SK-N-SH treated with all-trans-retinoic acid at 6 μM for 48 hours (cell line): ENCODE measurements at regions not wholly inside any gene's neighbourhood (a gene's known extent, or its start where the extent isn't known, plus 50 kb on each side); places are given as distances from the start of the nearest gene placed in this dataset.

Experiments
- ATAC-seq: fragments of 200-7000 bp; cut with Tn5 transposase; 3 replicates; pipeline ENCODE4 v1.9.1; 2020; ENCODE audit warnings: mild to moderate bottlenecking, moderate library complexity
- ARNTL ChIP-seq: fragments of 450-650 bp; formaldehyde crosslinking; IDR thresholded peaks from 2 replicates; pipeline ENCODE4 v1.5.0; 2020; ENCODE audit warnings: low read depth, mild to moderate bottlenecking, moderate library complexity, borderline replicate concordance
- BACH2 ChIP-seq: fragments of 250-450 bp; sonication (Bioruptor Pico); IDR thresholded peaks from 2 replicates; pipeline ENCODE4 v1.9.0; 2021; ENCODE audit warnings: mild to moderate bottlenecking, borderline replicate concordance
- CREB5 ChIP-seq: fragments of 250-450 bp; sonication (Bioruptor Pico); IDR thresholded peaks from 2 replicates; pipeline ENCODE4 v1.5.1; 2020; ENCODE audit warnings: low read depth, mild to moderate bottlenecking, moderate library complexity
- CSDC2 ChIP-seq: fragments of 250-450 bp; sonication (Bioruptor Pico); IDR thresholded peaks from 2 replicates; pipeline ENCODE4 v1.5.0; 2020; ENCODE audit warnings: mild to moderate bottlenecking, moderate library complexity
- CSRNP3 ChIP-seq: fragments of 250-450 bp; sonication (Bioruptor Pico); IDR thresholded peaks from 2 replicates; pipeline ENCODE4 v1.5.1; 2021; ENCODE audit warnings: mild to moderate bottlenecking, moderate library complexity
- ESRRG ChIP-seq: fragments of 250-450 bp; sonication (Bioruptor Pico); IDR thresholded peaks from 2 replicates; pipeline ENCODE4 v1.6.1; 2021; ENCODE audit warnings: mild to moderate bottlenecking
- ISL1 ChIP-seq: fragments of 250-450 bp; sonication (Bioruptor Pico); IDR thresholded peaks from 2 replicates; pipeline ENCODE4 v2.1.2; 2022; ENCODE audit warnings: mild to moderate bottlenecking, moderate library complexity
- OSR1 ChIP-seq: fragments of 250-450 bp; sonication (Bioruptor Pico); IDR thresholded peaks from 2 replicates; pipeline ENCODE4 v1.8.0; 2022; ENCODE audit warnings: moderate library complexity, mild to moderate bottlenecking, inconsistent platforms
- PATZ1 ChIP-seq: fragments of 250-450 bp; sonication (Bioruptor Pico); IDR thresholded peaks from 2 replicates; pipeline ENCODE4 v1.8.0; 2020; ENCODE audit warnings: mild to moderate bottlenecking, moderate library complexity, borderline replicate concordance
- POU6F1 ChIP-seq: fragments of 250-450 bp; sonication (Bioruptor Pico); IDR thresholded peaks from 2 replicates; pipeline ENCODE4 v1.8.0; 2021; ENCODE audit warnings: low read depth, mild to moderate bottlenecking, moderate library complexity, borderline replicate concordance
- PPARA ChIP-seq: fragments of 250-450 bp; sonication (Bioruptor Pico); IDR thresholded peaks from 2 replicates; pipeline ENCODE4 v1.5.0; 2020; ENCODE audit warnings: mild to moderate bottlenecking, borderline replicate concordance
- RARB ChIP-seq: fragments of 250-450 bp; sonication (Bioruptor Pico); IDR thresholded peaks from 2 replicates; pipeline ENCODE4 v1.8.0; 2021; ENCODE audit warnings: mild to moderate bottlenecking, moderate library complexity
- SNAI2 ChIP-seq: fragments of 250-450 bp; sonication (Bioruptor Pico); IDR thresholded peaks from 2 replicates; pipeline ENCODE4 v1.5.0; 2020; ENCODE audit warnings: mild to moderate bottlenecking, moderate library complexity
- TCF4 ChIP-seq: fragments of 250-450 bp; sonication (Bioruptor Pico); IDR thresholded peaks from 2 replicates; pipeline ENCODE4 v1.8.0; 2021; ENCODE audit warnings: mild to moderate bottlenecking, moderate library complexity, borderline replicate concordance
- TOX ChIP-seq: fragments of 250-450 bp; sonication (Bioruptor Pico); IDR thresholded peaks from 2 replicates; pipeline ENCODE4 v1.8.0; 2021; ENCODE audit warnings: mild to moderate bottlenecking, moderate library complexity, borderline replicate concordance
- TSHZ2 ChIP-seq: fragments of 250-450 bp; sonication (Bioruptor Pico); IDR thresholded peaks from 2 replicates; pipeline ENCODE4 v1.5.0; 2020; ENCODE audit warnings: mild to moderate bottlenecking, moderate library complexity
- ZC3H10 ChIP-seq: fragments of 250-450 bp; sonication (Bioruptor Pico); IDR thresholded peaks from 2 replicates; pipeline ENCODE4 v1.5.1; 2021; ENCODE audit warnings: mild to moderate bottlenecking, moderate library complexity
- ZFP3 ChIP-seq: fragments of 250-450 bp; sonication (Bioruptor Pico); IDR thresholded peaks from 2 replicates; pipeline ENCODE4 v1.5.0; 2020; ENCODE audit warnings: mild to moderate bottlenecking, moderate library complexity
- ZFP30 ChIP-seq: fragments of 450-650 bp; formaldehyde crosslinking; IDR thresholded peaks from 2 replicates; pipeline ENCODE4 v1.5.0; 2022; ENCODE audit warnings: mild to moderate bottlenecking, moderate library complexity
- ZNF565 ChIP-seq: fragments of 450-650 bp; formaldehyde crosslinking; conservative IDR thresholded peaks from 2 replicates; pipeline ENCODE4 v1.5.0; 2020; ENCODE audit warnings: low read depth, mild to moderate bottlenecking, moderate library complexity
- ZNF70 ChIP-seq: fragments of 450-650 bp; formaldehyde crosslinking; IDR thresholded peaks from 2 replicates; pipeline ENCODE4 v1.5.0; 2020; ENCODE audit warnings: mild to moderate bottlenecking, moderate library complexity
- ZNF8 ChIP-seq: fragments of 450-650 bp; formaldehyde crosslinking; IDR thresholded peaks from 2 replicates; pipeline ENCODE4 v1.5.0; 2020; ENCODE audit warnings: mild to moderate bottlenecking, moderate library complexity

- no peak for ATAC-seq
- no peak for TF ChIP-seq TCF4 (CRISPR knock-in tag)
- no peak for TF ChIP-seq OSR1 (CRISPR knock-in tag)
- no peak for TF ChIP-seq ZC3H10 (CRISPR knock-in tag)
- no peak for TF ChIP-seq TOX
- no peak for TF ChIP-seq BACH2
- no peak for TF ChIP-seq ZNF565
- TF ChIP-seq ZFP3 (CRISPR knock-in tag), result no peak
- TF ChIP-seq CREB5, result no peak
- no peak for TF ChIP-seq TSHZ2
- no peak for TF ChIP-seq ZNF8
Measured at GRCh38 chr2:207477896-207478295, 51.9 kb upstream of the CREB1 start.

GRCh38 chr2:207478572-207478971 lies 51.2 kb upstream of the CREB1 start:
- ATAC-seq, result no peak
- TF ChIP-seq ZNF70 (CRISPR knock-in tag), result no peak
- TF ChIP-seq CREB5, result no peak
- no peak for TF ChIP-seq CSDC2 (CRISPR knock-in tag)
- TF ChIP-seq ISL1, result no peak
- TF ChIP-seq BACH2, result no peak
- TF ChIP-seq RARB (CRISPR knock-in tag), result no peak
- no peak for TF ChIP-seq PPARA
- TF ChIP-seq ZFP30 (CRISPR knock-in tag), result no peak
- TF ChIP-seq, all 23 proteins: peak for 0

- ATAC-seq, result no peak
- TF ChIP-seq ZFP3 (CRISPR knock-in tag) (no peak), CSDC2 (CRISPR knock-in tag) (no peak), ISL1 (no peak), ZNF8 (no peak), CSRNP3 (CRISPR knock-in tag) (no peak), ARNTL (CRISPR knock-in tag) (no peak), SNAI2 (CRISPR knock-in tag) (no peak), ESRRG (CRISPR knock-in tag) (no peak), TOX (no peak), TCF4 (CRISPR knock-in tag) (no peak), BACH2 (no peak), OSR1 (CRISPR knock-in tag) (no peak), PATZ1 (no peak), ZNF565 (no peak), POU6F1 (CRISPR knock-in tag) (no peak), ZNF70 (CRISPR knock-in tag) (no peak), ZFP30 (CRISPR knock-in tag) (no peak), RARB (CRISPR knock-in tag) (no peak), PPARA (no peak)
Measured at GRCh38 chr2:207479198-207479785, 50.5 kb upstream of the CREB1 start.
